ENCODE measurements at regions not wholly inside any gene's neighbourhood (a gene's known extent, or its start where the extent isn't known, plus 50 kb on each side); places are given as distances from the start of the nearest gene placed in this dataset.

DNA sequence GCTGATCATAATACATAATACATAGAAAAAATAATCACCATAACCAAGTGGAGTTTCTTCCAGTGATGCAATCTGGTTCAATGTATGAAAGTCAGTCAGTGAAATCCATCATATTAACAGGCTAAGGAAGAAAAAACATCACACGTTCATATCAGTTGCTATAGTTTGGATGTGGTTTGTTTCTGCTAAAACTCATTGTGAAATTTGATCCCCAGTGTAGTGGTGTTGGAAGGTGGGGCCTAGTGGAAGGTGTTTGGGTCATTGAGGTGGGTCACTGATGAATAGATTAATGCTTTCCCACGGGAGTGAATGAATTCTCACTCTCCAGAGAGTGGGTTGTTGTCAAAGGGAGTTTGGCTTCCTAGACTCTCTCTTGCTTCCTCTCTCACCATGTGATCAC is 84.6 kb upstream of the PTGDR start:
- TF ChIP-seq, protein P1, sequence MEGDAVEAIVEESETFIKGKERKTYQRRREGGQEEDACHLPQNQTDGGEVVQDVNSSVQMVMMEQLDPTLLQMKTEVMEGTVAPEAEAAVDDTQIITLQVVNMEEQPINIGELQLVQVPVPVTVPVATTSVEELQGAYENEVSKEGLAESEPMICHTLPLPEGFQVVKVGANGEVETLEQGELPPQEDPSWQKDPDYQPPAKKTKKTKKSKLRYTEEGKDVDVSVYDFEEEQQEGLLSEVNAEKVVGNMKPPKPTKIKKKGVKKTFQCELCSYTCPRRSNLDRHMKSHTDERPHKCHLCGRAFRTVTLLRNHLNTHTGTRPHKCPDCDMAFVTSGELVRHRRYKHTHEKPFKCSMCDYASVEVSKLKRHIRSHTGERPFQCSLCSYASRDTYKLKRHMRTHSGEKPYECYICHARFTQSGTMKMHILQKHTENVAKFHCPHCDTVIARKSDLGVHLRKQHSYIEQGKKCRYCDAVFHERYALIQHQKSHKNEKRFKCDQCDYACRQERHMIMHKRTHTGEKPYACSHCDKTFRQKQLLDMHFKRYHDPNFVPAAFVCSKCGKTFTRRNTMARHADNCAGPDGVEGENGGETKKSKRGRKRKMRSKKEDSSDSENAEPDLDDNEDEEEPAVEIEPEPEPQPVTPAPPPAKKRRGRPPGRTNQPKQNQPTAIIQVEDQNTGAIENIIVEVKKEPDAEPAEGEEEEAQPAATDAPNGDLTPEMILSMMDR (conservative IDR thresholded peaks at IDR 0.05; ENCODE audit: low read length) = no peak
- TF ChIP-seq EZH2phosphoT487 (IDR thresholded peaks at IDR 0.05; ENCODE audit: borderline replicate concordance, low read depth, low read length) = no peak
